ENCODE measurements at regions not wholly inside any gene's neighbourhood (a gene's known extent, or its start where the extent isn't known, plus 50 kb on each side); places are given as distances from the start of the nearest gene placed in this dataset.

GRCh38 chr5:61964201-61964600 lies 341.8 kb upstream of the KIF2A start:
- TF ChIP-seq, protein P1, sequence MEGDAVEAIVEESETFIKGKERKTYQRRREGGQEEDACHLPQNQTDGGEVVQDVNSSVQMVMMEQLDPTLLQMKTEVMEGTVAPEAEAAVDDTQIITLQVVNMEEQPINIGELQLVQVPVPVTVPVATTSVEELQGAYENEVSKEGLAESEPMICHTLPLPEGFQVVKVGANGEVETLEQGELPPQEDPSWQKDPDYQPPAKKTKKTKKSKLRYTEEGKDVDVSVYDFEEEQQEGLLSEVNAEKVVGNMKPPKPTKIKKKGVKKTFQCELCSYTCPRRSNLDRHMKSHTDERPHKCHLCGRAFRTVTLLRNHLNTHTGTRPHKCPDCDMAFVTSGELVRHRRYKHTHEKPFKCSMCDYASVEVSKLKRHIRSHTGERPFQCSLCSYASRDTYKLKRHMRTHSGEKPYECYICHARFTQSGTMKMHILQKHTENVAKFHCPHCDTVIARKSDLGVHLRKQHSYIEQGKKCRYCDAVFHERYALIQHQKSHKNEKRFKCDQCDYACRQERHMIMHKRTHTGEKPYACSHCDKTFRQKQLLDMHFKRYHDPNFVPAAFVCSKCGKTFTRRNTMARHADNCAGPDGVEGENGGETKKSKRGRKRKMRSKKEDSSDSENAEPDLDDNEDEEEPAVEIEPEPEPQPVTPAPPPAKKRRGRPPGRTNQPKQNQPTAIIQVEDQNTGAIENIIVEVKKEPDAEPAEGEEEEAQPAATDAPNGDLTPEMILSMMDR (IDR thresholded peaks at IDR 0.05): no peak
- no peaks in the 10 kb centered on the region for H3K36me3 Mint-ChIP-seq
- Histone ChIP-seq H3K27me3 (ENCODE audit: control insufficient read depth, insufficient read depth, low read length) (no peaks in the 10 kb centered on the region), H3K36me3 (ENCODE audit: control insufficient read depth, insufficient read depth, low read length) (no peaks in the 10 kb centered on the region), H3K4me3 (ENCODE audit: low read length) (no peak overlapping the region), H3K4me1 (ENCODE audit: control insufficient read depth, insufficient read depth, low read length) (no peaks in the 10 kb centered on the region), H3K27ac (ENCODE audit: low read length) (no peak overlapping the region), H3K9me3 (ENCODE audit: control insufficient read depth, insufficient read depth, low read length) (no peaks in the 10 kb centered on the region)
- H3K27ac Mint-ChIP-seq: no peak overlapping the region
- H3K4me1 Mint-ChIP-seq: no peaks in the 10 kb centered on the region
- peaks cover 0 to 7% of the 10 kb centered on the region in 2 donors for H3K9me3 Mint-ChIP-seq
- ATAC-seq: no peak
- no peak for DNase-seq
- H3K27me3 Mint-ChIP-seq (ENCODE audit: low read depth in 2 of 2): no peaks in the 10 kb centered on the region
- intact Hi-C loops (cut with micrococcal nuclease): no loop called here
- WGBS (ENCODE audit: insufficient coverage): 63% methylated on average over 2 of the region's 2 CpGs
- no peak overlapping the region for H3K4me3 Mint-ChIP-seq

DNA sequence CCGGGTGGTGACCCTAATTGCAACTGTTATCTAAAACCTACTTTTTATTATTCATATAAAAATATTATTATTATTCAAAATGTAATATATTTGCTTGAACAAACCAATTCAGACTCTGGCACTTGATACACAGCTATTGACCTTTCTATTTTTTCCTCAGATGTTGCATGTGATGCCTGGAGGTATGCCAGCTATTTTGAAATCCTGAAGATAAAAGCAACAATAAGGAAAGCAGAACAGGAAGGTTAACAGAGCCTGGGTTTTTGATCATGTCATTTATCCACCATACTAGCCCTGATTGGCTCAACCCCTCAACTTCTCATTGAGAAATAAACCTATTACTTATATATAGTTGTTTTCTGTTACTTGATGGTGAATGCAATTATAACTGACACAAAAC lies 340.9 kb upstream of the KIF2A start:
- ATAC-seq (no peak), DNase-seq (no peak)
- no CpG with 5 or more reads among the region's 1 CpG for WGBS (ENCODE audit: insufficient coverage)
- TF ChIP-seq, protein P1 (IDR thresholded peaks at IDR 0.05): no peak
- H3K27ac ChIP-seq (ENCODE audit: low read length): no peak overlapping the region
- no peak overlapping the region for H3K4me3 ChIP-seq (ENCODE audit: low read length)
- no peaks in the 10 kb centered on the region for H3K36me3 Mint-ChIP-seq
- no peak overlapping the region for H3K4me3 Mint-ChIP-seq
- H3K9me3 ChIP-seq (ENCODE audit: control insufficient read depth, insufficient read depth, low read length): no peaks in the 10 kb centered on the region
- H3K9me3 Mint-ChIP-seq: peaks cover 0 to 3% of the 10 kb centered on the region in 2 donors
- H3K36me3 ChIP-seq (ENCODE audit: control insufficient read depth, insufficient read depth, low read length): no peaks in the 10 kb centered on the region
- no peaks in the 10 kb centered on the region for H3K27me3 Mint-ChIP-seq (ENCODE audit: low read depth in 2 of 2)
- H3K27ac Mint-ChIP-seq: no peak overlapping the region
- intact Hi-C loops (cut with micrococcal nuclease): no loop called here
- no peaks in the 10 kb centered on the region for H3K4me1 ChIP-seq (ENCODE audit: control insufficient read depth, insufficient read depth, low read length)
- H3K27me3 ChIP-seq (ENCODE audit: control insufficient read depth, insufficient read depth, low read length): no peaks in the 10 kb centered on the region
- no peaks in the 10 kb centered on the region for H3K4me1 Mint-ChIP-seq

DNA sequence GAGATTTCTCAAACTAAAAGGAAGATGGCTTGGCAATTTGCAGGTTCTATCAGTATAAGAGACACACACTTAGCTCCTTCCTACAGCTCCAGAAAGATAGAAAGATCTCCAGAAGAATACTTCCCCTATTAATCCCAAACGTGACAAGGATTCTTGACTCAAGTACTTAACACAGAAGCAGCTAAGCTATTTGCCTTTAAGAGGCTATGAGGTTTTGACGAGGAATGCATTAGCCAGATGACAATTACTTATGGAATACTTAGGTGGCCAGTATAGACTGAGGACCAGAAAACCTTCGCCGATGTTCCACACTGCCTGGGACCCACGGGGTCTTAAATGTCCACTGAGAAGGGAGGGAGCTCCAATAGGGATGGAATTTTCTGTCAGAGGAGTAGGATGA lies 340.5 kb upstream of the KIF2A start:
- no peak overlapping the region for H3K4me3 Mint-ChIP-seq
- WGBS (ENCODE audit: insufficient coverage): 91% methylated on average over 4 of the region's 5 CpGs

More for the DNA sequence above, 340.5 kb upstream of the KIF2A start:
- H3K27ac ChIP-seq (ENCODE audit: low read length): no peak overlapping the region
- no peaks in the 10 kb centered on the region for H3K27me3 ChIP-seq (ENCODE audit: control insufficient read depth, insufficient read depth, low read length)
- TF ChIP-seq, protein P1 (IDR thresholded peaks at IDR 0.05): no peak
- H3K9me3 Mint-ChIP-seq: peaks cover 0 to 3% of the 10 kb centered on the region in 2 donors
- H3K27ac Mint-ChIP-seq: no peak overlapping the region
- no peak overlapping the region for H3K4me3 ChIP-seq (ENCODE audit: low read length)
- H3K4me1 ChIP-seq (ENCODE audit: control insufficient read depth, insufficient read depth, low read length): no peaks in the 10 kb centered on the region
- H3K36me3 ChIP-seq (ENCODE audit: control insufficient read depth, insufficient read depth, low read length): no peaks in the 10 kb centered on the region
- H3K27me3 Mint-ChIP-seq (ENCODE audit: low read depth in 2 of 2): no peaks in the 10 kb centered on the region
- H3K36me3 Mint-ChIP-seq: no peaks in the 10 kb centered on the region
- ATAC-seq (no peak), DNase-seq (no peak)
- H3K9me3 ChIP-seq (ENCODE audit: control insufficient read depth, insufficient read depth, low read length): no peaks in the 10 kb centered on the region
- no peaks in the 10 kb centered on the region for H3K4me1 Mint-ChIP-seq
- intact Hi-C loops (cut with micrococcal nuclease): no loop called here

Data from natural killer cell (primary cell).